ENCODE measurements at regions not wholly inside any gene's neighbourhood (a gene's known extent, or its start where the extent isn't known, plus 50 kb on each side); places are given as distances from the start of the nearest gene placed in this dataset.
"Not testable (repeated sequence)": the region's sequence is repeated elsewhere in the genome, so short reads cannot be mapped to it uniquely, and the experiment has no call there.

GRCh38 chr3:6060251-6060650 lies 800.7 kb upstream of the GRM7 start:
- DNase-seq: no peak

DNA sequence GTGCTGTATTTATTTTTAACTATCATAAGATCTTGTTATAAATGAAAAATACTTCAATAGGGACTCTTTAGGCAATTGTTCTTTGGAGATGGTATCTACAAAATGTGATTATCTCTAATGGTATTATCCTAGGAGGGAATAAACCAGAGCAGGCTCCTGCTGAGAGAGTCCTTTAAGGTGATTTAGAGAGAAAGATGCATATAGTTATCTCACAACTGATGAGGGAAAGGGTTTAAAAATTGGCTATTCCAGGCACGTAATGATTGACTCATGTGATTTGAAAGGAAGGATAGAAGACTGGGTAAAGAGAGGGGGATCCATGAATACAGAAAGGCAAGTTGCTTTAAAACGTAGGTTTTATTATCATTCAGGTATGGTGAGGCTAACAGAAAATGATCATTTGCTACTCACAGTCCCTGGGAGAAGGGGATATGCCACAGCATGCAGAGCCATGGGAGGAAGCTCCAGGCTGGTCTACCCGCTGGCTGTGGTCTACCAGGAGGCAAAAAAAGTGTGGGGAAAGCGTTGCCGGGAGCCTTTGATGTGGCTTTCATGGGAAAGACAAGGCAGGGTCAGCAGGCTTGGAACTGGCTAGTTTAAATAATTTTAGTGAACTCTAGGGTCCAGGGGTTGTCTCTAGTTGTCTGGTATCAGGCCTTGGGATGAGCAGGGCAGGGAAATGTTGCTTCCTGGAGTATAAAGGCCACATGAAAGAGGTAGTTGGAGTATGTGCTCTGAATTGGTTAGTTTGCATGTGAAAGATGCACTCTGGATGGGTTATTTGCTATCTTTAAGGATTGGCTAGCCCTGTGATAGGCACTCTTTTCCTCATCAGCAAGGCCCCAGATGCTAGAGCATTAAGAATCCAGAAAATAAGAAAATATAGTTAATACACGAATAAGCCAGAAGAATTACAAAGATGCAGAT lies 798.4 kb upstream of the GRM7 start:
- DNase-seq: no peak

GRCh38 chr3:6066397-6066796 lies 794.5 kb upstream of the GRM7 start:
- no peak for DNase-seq

DNA sequence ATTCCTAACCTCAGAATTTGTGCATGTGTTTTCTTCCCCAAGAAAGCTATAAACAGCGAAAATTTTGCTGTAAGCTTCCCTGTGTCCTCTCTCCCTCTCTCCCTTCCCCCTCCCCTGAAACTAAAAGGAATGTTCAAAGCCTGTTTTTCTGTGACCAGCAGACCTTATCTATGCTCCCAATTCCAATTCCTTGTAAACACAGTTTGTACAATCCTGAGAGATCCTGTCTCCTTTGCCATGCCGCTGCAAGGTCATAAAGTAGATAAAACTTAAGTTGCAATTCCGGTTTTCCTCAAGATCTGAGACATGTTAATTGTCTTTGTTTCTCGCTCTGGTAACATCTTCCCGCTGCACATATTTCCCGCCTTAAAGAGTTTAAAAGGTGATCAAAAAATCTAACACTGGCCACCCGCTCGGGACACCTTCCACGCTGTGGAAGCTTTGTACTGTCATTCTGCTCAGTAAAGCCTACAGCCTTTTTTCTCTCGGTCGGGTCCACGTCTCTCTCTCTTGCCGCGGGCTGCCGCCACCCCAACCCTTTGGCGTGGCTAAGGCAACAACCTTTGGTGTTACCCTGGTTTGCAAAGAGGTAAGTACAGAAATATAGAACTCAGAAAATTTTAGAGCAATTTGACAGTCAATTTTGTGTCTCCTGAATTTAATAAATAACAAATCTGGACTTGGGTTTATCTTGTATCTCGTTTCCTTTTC lies 793.9 kb upstream of the GRM7 start:
- not testable (repeated sequence) for DNase-seq

DNA sequence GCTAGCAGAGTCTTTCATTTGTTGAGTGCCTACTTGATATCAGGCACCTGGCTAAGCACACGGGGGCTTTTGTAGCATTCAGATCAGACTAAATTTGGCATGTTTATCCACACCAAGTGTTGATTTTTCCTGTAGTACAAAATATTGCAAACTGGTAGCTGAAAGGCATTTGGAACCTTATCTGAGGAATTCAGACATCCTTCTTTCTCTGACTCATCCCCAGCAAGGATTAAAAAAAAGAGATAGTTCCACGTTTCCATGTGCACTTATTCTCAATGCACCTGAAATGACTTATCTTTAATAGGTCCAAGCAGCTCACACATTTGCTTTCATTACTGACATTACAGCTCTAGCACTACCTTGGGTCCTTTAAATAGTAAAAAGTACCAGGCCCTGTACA lies 786.0 kb upstream of the GRM7 start:
- DNase-seq: no peak

GRCh38 chr3:6078436-6078835 lies 782.5 kb upstream of the GRM7 start:
- DNase-seq: no peak

DNA sequence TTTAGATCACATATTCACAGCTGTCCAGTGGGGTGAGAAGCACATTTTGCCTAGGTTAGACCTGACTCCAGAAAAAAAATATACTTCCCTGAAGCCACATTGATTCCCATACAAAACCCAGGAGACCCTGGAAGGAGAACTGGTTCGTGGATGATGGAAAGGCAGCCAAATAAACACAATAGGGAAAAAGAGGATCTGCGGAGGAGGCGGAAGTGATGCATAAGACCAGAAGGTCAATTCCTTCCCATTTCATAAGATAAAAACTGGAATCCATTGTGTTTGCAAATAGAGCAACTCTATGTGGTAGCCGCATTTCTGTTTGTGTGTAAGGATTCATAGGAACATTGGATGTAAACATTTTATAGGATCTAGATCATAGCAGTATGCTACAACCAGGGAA lies 781.9 kb upstream of the GRM7 start:
- DNase-seq: no peak

- DNase-seq: no peak
These were observed 781.2 kb upstream of the GRM7 start for GRCh38 chr3:6079561-6080179.

DNA sequence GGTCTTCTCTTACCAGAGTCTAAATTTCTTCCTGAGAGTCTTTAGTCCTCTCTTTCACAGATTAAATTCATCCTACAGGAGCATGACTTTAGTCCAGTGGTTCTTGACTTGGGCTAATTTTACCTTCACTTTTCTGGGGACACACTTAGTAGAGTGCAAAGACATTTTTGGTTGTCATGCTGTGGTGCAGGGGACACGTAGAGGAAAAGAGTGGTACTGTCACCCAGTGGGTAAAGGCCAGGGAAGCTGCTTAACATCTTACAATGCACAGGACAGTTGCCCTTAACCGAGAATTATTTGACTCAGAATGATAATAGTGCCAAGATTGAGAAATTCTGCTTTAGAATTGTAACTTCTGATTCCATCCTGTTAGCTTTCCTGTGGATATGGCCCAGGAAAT lies 772.5 kb upstream of the GRM7 start:
- no peak for DNase-seq

DNA sequence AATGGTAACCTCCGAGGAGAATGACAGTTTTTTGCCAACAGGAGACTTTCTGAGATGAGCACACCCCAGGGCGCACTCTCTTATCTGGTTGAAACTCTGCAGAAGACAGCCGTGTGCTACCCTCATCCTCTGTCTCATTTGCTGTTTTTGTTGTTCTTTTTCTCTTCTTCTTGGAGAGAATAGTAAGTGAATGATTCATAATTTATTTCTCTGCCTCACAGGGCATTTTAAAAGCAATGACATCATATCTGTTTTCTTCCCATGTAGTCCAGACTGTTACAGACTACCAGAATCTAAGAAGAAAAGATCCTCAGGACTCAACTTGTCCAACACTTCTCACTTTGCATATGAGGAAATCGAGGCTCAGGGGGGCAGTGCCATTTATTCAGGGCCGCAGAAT lies 771.1 kb upstream of the GRM7 start:
- DNase-seq: no peak

- DNase-seq: no peak
These were observed 769.7 kb upstream of the GRM7 start for GRCh38 chr3:6091262-6091661.

DNA sequence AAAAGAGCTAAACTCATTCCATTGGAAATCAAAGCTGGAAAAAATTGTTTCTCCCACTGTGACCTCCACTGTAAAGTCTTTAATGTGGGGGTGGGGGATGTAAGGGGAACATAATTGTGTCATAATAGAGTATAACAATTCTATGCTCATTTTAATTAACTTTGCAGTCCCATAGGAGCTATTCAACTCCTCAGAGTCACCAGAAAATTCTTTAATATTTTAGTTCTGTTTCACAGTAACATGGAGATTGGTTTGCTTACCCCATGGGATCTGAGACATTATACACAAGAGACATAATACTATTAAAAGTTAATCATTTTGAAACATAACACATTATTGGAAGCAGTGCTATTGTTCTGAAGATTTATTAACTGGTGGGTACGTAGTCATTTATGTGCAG lies 765.9 kb upstream of the GRM7 start:
- no peak for DNase-seq

- no peak for DNase-seq
These were observed 763.9 kb upstream of the GRM7 start for GRCh38 chr3:6097021-6097420.

GRCh38 chr3:6097556-6097955 lies 763.4 kb upstream of the GRM7 start:
- no peak for DNase-seq

GRCh38 chr3:6098516-6099157 lies 762.3 kb upstream of the GRM7 start:
- no peak for DNase-seq

DNA sequence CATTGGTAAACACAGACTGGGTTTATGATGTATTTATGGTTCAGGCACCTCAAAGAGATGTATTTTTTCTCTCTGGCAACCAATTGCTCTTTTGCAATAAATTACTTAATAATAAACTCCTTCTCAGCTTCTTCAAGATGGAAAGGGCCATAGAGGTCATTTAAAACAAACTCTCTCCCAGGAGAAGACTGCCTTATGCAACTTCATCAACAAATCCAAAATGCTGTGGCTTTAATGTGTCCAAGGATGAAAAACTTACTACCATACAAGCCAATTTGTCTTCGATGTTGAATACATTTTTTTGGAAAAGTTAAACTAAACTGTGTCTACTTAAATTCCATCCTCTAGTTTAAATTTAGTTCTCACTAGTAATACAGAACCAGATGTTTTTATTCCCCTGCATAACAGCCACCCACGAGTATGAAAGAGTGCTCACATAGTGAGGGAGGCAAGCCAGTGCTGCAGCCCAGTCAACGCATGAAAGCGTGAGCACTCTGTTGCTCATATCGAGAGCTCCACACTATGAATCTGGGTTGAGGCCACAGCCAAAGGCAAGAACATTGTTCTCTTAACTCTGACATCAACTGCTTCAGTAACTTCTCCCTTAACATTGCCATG lies 761.3 kb upstream of the GRM7 start:
- DNase-seq: no peak

DNA sequence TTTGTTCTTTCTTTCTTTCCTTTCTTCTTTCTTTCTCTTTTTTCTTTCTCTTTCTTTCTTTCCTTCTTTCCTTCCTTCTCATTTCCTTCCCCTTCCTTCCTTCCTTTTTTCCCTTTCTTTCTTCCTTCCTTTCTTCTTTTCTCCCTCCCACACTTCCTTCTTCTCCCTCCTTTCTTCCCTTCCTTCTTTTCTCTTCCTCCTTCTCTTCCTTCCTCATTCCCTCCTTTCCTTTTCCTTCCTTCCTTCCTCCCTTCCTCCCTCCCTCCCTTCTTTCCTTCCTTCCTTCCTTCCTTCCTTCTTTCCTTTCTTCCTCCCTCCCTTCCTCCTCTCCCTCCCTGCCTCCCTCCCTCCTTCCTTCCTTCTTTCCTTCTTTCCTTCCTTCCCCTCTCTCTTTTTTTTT lies 755.7 kb upstream of the GRM7 start:
- DNase-seq: no peak

DNA sequence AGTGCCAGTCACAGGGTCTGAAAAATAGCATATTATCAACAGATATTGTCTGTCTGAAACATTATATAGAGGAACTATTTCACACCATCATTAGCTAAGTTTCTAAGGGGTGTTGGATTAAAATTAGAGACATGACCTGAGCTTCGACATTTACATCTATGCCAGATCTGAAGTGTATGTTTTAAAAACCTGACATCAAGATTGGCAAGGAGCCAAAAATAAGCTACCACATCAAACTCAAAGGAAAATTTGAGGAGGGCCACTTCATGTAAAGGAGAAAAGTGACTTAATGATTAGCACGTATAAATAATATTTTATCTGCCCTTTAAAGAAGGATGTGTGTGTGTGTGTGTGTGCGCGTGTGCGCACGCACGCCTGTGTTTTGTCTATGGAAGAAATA lies 752.0 kb upstream of the GRM7 start:
- no peak for DNase-seq

- no peak for DNase-seq
These were observed 750.5 kb upstream of the GRM7 start for GRCh38 chr3:6110451-6110850.

GRCh38 chr3:6112546-6112945 lies 748.4 kb upstream of the GRM7 start:
- no peak for DNase-seq

- no peak for DNase-seq
These were observed 747.6 kb upstream of the GRM7 start for GRCh38 chr3:6113338-6113737.

GRCh38 chr3:6119367-6119766 lies 741.5 kb upstream of the GRM7 start:
- no peak for DNase-seq

- no peak for DNase-seq
These were observed 740.1 kb upstream of the GRM7 start for GRCh38 chr3:6120786-6121185.
